ENCODE measurements at regions not wholly inside any gene's neighbourhood (a gene's known extent, or its start where the extent isn't known, plus 50 kb on each side); places are given as distances from the start of the nearest gene placed in this dataset.

- TF ChIP-seq POLR2A (IDR thresholded peaks at IDR 0.05) = no peak
- TF ChIP-seq, protein P1, sequence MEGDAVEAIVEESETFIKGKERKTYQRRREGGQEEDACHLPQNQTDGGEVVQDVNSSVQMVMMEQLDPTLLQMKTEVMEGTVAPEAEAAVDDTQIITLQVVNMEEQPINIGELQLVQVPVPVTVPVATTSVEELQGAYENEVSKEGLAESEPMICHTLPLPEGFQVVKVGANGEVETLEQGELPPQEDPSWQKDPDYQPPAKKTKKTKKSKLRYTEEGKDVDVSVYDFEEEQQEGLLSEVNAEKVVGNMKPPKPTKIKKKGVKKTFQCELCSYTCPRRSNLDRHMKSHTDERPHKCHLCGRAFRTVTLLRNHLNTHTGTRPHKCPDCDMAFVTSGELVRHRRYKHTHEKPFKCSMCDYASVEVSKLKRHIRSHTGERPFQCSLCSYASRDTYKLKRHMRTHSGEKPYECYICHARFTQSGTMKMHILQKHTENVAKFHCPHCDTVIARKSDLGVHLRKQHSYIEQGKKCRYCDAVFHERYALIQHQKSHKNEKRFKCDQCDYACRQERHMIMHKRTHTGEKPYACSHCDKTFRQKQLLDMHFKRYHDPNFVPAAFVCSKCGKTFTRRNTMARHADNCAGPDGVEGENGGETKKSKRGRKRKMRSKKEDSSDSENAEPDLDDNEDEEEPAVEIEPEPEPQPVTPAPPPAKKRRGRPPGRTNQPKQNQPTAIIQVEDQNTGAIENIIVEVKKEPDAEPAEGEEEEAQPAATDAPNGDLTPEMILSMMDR (IDR thresholded peaks at IDR 0.05) = no peak
Measured at GRCh38 chr6:139429580-139430145, 55.2 kb upstream of the CITED2 start.
